Fibroblast of lung (primary cell): ENCODE measurements at regions not wholly inside any gene's neighbourhood (a gene's known extent, or its start where the extent isn't known, plus 50 kb on each side); places are given as distances from the start of the nearest gene placed in this dataset.

Source experiments
- DNase-seq, 2 donors: peaks; one replicate each; pipeline versions ENCODE4 v3.0.0 to v3.0.0-alpha.2; 2010; ENCODE audit warnings: low read depth in 2 of 2
- H2AFZ ChIP-seq: 2 replicates; pipeline ENCODE4 v1.5.1; 2012; ENCODE audit warnings: low read length, control low read depth, inconsistent platforms
- H3K27ac ChIP-seq: 2 replicates; pipeline ENCODE4 v1.5.1; 2011; ENCODE audit warnings: low read length, control low read depth; ENCODE audit not compliant: insufficient read depth
- H3K27me3 ChIP-seq: 2 replicates; pipeline ENCODE4 v1.5.1; 2011; ENCODE audit warnings: mild to moderate bottlenecking, low read length; ENCODE audit not compliant: control insufficient read depth, insufficient read depth
- H3K36me3 ChIP-seq: 2 replicates; pipeline ENCODE4 v1.5.1; 2011; ENCODE audit warnings: low read length; ENCODE audit not compliant: control insufficient read depth, insufficient read depth
- H3K4me1 ChIP-seq: 2 replicates; pipeline ENCODE4 v1.5.1; 2011; ENCODE audit warnings: low read length; ENCODE audit not compliant: control insufficient read depth, insufficient read depth; ENCODE audit errors: extremely low read depth
- H3K4me2 ChIP-seq: 2 replicates; pipeline ENCODE4 v1.5.1; 2011; ENCODE audit warnings: low read length, control low read depth; ENCODE audit not compliant: insufficient read depth; ENCODE audit errors: extremely low read depth
- H3K4me3 ChIP-seq, 4 experiments: fragments of 200-600 bp in 1 of 4; sonication (generic) in 1 of 4; replicated peaks in 1 of 4; 2 replicates each; pipeline ENCODE4 v1.5.1; 2011 to 2016; ENCODE audit warnings: low read length in 4 of 4, low read depth in 3 of 4, mild to moderate bottlenecking in 3 of 4, control low read depth in 2 of 4, inconsistent platforms in 1 of 4, mixed read lengths in 1 of 4; ENCODE audit not compliant: insufficient read depth in 1 of 4; ENCODE audit errors: control extremely low read depth in 1 of 4
- H3K79me2 ChIP-seq: 2 replicates; pipeline ENCODE4 v1.5.1; 2012; ENCODE audit warnings: mild to moderate bottlenecking, low read length, inconsistent platforms; ENCODE audit not compliant: control insufficient read depth, insufficient read depth
- H3K9ac ChIP-seq: 2 replicates; pipeline ENCODE4 v1.5.1; 2011; ENCODE audit warnings: mild to moderate bottlenecking, low read length, control low read depth; ENCODE audit not compliant: insufficient read depth
- H3K9me3 ChIP-seq: 2 replicates; pipeline ENCODE4 v1.5.1; 2012; ENCODE audit warnings: low read depth, low read length; ENCODE audit not compliant: control insufficient read depth, insufficient read depth
- H4K20me1 ChIP-seq: 2 replicates; pipeline ENCODE4 v1.5.1; 2011; ENCODE audit warnings: low read length; ENCODE audit not compliant: control insufficient read depth, insufficient read depth; ENCODE audit errors: extremely low read depth
- CTCF ChIP-seq, 2 donors: IDR thresholded peaks in 1 of 2; conservative IDR thresholded peaks in 1 of 2; 1 replicate in 1 of 2; 2 replicates in 1 of 2; pipeline ENCODE4 v1.5.1; 2011 to 2012; ENCODE audit warnings: low read length in 2 of 2, control low read depth in 1 of 2, inconsistent platforms in 1 of 2, low read depth in 1 of 2, mild to moderate bottlenecking in 1 of 2
- EZH2 ChIP-seq: IDR thresholded peaks from 2 replicates; pipeline ENCODE4 v1.5.1; 2012; ENCODE audit warnings: low read length, control low read depth, mild to moderate bottlenecking; ENCODE audit errors: missing control alignments

- Histone ChIP-seq H3K27me3 (no peaks in the 10 kb centered on the region), H3K27ac (no peak overlapping the region), H3K4me3 (no peak overlapping the region), H3K9ac (no peak overlapping the region), H2AFZ (no peak overlapping the region), H3K4me1 (no peaks in the 10 kb centered on the region), H4K20me1 (no peaks in the 10 kb centered on the region), H3K9me3 (no peaks in the 10 kb centered on the region), H3K79me2 (no peaks in the 10 kb centered on the region), H3K4me2 (no peak overlapping the region), H3K36me3 (no peaks in the 10 kb centered on the region)
- TF ChIP-seq CTCF (conservative IDR thresholded peaks at IDR 0.05 in 1 of 2, IDR thresholded peaks at IDR 0.05 in 1 of 2; ENCODE audit: low read depth in 1 of 2, low read length in 2 of 2) (no peak), EZH2 (no peak)
- DNase-seq, result peak in 1 of 2 donors; percentile 5
Measured at GRCh38 chr2:183606718-183607085, 482.5 kb downstream of the NUP35 start.

GRCh38 chr2:183607995-183608394 lies 483.8 kb downstream of the NUP35 start:
- H4K20me1 ChIP-seq, result no peaks in the 10 kb centered on the region
- TF ChIP-seq EZH2 (no peak), CTCF (conservative IDR thresholded peaks at IDR 0.05 in 1 of 2, IDR thresholded peaks at IDR 0.05 in 1 of 2; ENCODE audit: low read depth in 1 of 2, low read length in 2 of 2) (no peak)
- no peak overlapping the region for H3K4me3 ChIP-seq
- H3K36me3 ChIP-seq, result no peaks in the 10 kb centered on the region
- no peak for DNase-seq
- H3K9me3 ChIP-seq, result no peaks in the 10 kb centered on the region
- H3K4me1 ChIP-seq, result no peaks in the 10 kb centered on the region
- H3K27me3 ChIP-seq, result no peaks in the 10 kb centered on the region
- no peak overlapping the region for H3K27ac ChIP-seq
- no peaks in the 10 kb centered on the region for H3K79me2 ChIP-seq
- H3K4me2 ChIP-seq, result no peak overlapping the region
- no peak overlapping the region for H2AFZ ChIP-seq
- H3K9ac ChIP-seq, result no peak overlapping the region

GRCh38 chr2:183608747-183609146 lies 484.5 kb downstream of the NUP35 start:
- no peaks in the 10 kb centered on the region for H3K27me3 ChIP-seq
- no peak for TF ChIP-seq CTCF (conservative IDR thresholded peaks at IDR 0.05 in 1 of 2, IDR thresholded peaks at IDR 0.05 in 1 of 2; ENCODE audit: low read depth in 1 of 2, low read length in 2 of 2)
- no peak for TF ChIP-seq EZH2
- no peak overlapping the region for H3K4me3 ChIP-seq
- no peaks in the 10 kb centered on the region for H3K36me3 ChIP-seq
- H3K79me2 ChIP-seq, result no peaks in the 10 kb centered on the region
- H2AFZ ChIP-seq, result no peak overlapping the region
- no peaks in the 10 kb centered on the region for H4K20me1 ChIP-seq
- no peak overlapping the region for H3K4me2 ChIP-seq
- no peaks in the 10 kb centered on the region for H3K4me1 ChIP-seq
- no peak overlapping the region for H3K27ac ChIP-seq
- DNase-seq, result no peak
- no peaks in the 10 kb centered on the region for H3K9me3 ChIP-seq
- H3K9ac ChIP-seq, result no peak overlapping the region
